GM19467 (cell line): ENCODE measurements at regions not wholly inside any gene's neighbourhood (a gene's known extent, or its start where the extent isn't known, plus 50 kb on each side); places are given as distances from the start of the nearest gene placed in this dataset.
"Not testable (repeated sequence)": the region's sequence is repeated elsewhere in the genome, so short reads cannot be mapped to it uniquely, and the experiment has no call there.

Experiments used
- ATAC-seq: cut with Tn5 transposase; IDR thresholded peaks from one replicate; pipeline ENCODE4 v1.9.1; 2021; ENCODE audit warnings: mild to moderate bottlenecking, moderate library complexity; ENCODE audit not compliant: unreplicated experiment

GRCh38 chr5:99179206-99179605, 250.4 kb upstream of the CHD1 start:
- ATAC-seq, result no peak

GRCh38 chr5:99177796-99178195, 249.0 kb upstream of the CHD1 start:
- ATAC-seq, result no peak

DNA sequence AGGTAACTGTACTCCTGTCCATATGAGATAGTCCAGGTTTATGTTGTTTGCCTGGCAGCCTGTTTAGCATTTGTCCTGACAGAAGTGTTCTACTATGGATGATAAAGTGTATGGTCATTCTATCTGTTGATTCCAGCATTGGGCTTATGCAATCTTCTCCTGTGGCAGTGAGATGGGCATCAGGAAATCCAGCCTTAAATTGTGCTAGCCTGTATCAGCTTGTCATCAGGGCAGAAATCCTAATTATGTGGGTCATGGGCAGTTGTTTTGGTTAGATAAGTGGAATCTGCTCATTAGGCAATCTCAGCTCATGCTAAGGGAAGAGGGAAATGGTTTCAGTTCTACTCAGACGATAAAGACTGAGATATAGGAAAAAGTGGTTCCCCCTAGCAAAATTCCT, 247.4 kb upstream of the CHD1 start:
- no peak for ATAC-seq

GRCh38 chr5:99169309-99169708, 240.5 kb upstream of the CHD1 start:
- ATAC-seq, result no peak

- ATAC-seq, result not testable (repeated sequence)
These were observed 232.7 kb upstream of the CHD1 start for GRCh38 chr5:99161538-99161937.

DNA sequence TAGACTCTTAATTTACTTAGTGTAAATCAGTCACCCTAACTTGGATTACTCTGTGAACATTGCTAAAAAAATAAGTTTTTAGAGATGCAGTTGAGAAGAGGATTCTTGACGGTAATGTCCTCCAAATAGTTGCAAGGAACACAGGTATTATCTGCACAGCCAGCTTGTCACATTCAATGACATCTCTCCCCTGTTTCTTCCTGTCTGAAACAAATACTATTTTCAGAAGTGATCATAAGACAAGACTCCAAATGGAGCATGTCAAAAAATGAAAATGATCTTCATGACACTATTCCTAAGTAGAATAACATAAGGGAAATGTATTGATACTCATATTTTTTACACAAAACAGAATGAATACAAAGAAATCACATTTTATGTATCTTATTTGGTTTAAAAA, 227.9 kb upstream of the CHD1 start:
- ATAC-seq, result no peak

DNA sequence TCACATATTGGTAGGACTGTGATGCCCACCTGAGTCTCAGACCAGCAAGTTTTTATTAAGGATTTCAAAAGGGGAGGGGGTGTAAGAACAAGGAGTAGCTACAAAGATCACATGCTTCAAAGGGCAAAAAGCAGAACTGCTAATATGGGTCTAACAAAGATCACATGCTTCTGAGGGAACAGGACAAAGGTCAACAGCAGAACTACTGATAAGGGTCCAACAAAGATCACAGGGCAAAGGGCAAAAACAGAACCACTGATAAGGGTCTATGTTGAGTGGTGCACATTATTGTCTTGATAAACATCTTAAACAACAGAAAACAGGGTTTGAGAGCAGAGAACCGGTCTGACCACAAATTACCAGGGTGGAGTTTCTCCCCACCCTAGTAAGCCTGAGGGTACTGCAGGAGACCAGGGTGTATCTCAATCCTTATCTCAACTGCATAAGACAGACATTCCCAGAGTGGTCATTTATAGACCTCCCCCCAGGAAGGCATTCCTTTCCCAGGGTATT, 214.5 kb upstream of the CHD1 start:
- ATAC-seq, result not testable (repeated sequence)

GRCh38 chr5:99141534-99142128, 212.8 kb upstream of the CHD1 start:
- no peak for ATAC-seq

GRCh38 chr5:99138911-99139310, 210.1 kb upstream of the CHD1 start:
- ATAC-seq, result no peak

DNA sequence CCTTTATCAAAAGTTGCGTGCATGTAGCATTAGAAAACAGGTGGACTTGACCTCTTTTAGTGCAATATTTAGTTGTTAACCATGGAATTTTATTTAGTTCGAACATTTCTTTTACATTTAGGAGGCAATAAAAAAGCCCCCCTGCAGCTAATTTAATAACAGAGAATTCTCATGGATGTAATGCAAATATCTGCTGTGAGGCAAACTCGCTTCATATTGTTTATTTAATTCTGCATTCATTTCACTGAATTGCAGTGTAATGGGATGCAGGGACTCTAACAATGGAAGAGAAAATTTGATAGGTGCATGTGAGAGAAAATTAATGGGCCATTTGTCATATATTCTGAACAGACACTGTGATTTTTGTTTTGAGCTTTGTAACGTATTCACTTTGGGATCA, 205.1 kb upstream of the CHD1 start:
- ATAC-seq, result no peak

DNA sequence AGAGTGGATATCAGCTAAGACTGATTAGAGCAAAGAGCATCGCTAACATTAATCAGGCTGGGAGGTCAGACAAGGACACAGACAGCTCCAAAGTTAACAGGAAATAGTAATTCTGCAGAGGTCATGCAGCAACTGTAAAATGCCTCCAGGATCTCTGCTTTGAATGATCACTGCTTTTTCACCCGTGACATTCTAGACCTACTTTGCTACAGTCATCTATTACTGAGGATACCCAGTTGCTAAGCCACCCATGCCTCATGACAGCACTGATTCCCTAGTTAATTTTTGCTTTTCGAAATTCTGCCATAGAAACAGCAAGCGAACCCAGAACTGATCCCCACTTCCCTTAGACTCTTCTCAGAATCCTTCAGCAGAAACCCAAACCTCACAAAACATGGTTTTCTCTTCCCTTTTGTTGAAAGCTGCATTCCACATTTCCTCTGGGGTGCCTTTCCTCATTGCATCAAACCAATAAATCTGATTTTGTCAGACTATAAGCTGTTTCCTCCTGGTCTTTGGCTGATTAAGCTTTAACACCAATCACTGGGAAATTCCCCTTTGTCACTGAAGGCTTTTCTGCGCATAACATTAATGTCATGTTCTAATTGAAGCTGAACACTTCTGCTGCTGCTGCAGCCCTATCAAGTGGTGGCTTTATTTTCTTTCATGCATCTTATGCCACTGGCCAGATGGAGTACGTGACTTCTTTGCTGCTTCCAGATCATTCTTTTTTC, 201.1 kb upstream of the CHD1 start:
- no peak for ATAC-seq

GRCh38 chr5:99122976-99123375, 194.2 kb upstream of the CHD1 start:
- ATAC-seq, result no peak

DNA sequence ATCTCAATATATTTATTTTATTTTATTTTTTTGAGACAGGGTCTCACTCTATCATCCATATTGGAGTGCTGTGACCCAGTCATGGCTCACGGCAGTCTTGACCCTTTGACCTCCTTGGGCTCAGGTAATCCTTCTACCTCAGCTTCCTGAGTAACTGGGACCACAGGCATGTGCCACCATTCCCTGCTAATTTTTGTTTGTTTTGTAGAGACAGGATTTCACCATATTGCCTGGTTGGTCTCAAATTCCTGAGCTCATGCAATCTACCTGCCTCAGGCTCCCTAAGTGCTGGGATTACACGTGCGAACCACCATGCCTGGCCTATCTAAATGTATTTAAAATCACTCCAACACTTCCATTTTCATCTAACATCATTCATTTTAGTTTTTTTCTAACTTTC, 190.5 kb upstream of the CHD1 start:
- ATAC-seq, result no peak

DNA sequence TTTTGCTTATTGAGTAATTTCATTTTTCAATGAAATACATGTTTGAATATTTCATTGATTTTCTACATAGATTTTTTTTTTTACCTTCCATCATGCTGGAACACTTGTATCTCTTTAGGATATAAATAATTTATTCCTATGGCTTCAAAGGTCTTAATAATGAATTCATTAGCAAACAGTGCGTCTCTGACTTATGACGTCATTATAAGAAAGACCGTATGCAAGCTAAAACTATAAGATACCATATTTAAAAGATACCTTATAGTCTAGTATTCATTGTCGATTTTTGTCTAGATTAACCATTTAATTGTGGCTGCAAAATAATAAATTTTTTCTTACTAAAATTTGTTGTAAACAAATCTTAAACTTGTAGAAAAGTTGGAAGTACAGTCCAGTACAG, 187.7 kb upstream of the CHD1 start:
- no peak for ATAC-seq

DNA sequence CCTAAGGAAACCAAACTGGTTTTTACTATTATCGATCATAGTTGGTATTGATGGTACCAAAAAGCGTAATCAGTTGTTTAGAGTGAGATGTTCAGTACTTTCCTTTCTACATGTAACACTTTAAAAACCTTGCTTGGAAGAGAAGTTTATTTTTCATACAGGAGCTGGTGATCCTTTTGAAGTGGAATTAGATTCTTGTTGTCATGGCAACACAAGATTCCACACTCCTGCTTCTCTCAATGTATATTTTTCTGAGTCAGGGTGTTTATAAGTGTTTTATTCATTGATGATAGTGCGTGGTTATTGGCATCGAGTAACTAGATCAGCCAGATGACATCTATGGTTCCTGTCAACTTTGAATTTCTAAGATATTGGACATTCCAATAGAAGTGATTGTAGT, 181.1 kb upstream of the CHD1 start:
- ATAC-seq, result no peak

GRCh38 chr5:99105216-99105615, 176.4 kb upstream of the CHD1 start:
- no peak for ATAC-seq

DNA sequence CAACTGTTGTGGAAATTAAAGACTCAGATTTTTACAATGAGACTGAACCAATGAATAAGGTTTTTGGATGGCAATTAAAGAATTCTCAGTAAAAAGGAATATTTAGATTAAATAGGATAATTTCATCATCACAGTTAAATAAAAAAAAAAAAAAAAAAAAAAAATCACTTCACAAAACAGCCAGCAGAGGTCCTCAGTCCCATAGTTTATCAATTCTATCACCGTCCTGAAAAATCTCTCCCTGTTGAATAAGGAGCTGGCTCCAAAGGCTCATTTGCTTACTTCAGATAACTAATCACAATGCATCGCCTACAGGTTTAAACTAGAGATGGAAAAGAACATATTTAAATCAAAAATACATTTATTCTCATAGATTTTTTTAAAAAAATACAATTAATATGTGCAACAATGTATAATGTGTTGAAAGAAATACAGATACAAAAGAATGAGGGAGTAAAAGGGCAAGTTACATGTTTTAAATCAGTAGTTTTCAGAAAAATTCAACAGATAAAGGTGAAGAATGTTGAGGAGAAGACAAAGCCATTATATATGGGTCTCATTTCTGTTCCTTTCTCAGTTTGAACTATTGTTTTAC, 175.8 kb upstream of the CHD1 start:
- ATAC-seq, result no peak

DNA sequence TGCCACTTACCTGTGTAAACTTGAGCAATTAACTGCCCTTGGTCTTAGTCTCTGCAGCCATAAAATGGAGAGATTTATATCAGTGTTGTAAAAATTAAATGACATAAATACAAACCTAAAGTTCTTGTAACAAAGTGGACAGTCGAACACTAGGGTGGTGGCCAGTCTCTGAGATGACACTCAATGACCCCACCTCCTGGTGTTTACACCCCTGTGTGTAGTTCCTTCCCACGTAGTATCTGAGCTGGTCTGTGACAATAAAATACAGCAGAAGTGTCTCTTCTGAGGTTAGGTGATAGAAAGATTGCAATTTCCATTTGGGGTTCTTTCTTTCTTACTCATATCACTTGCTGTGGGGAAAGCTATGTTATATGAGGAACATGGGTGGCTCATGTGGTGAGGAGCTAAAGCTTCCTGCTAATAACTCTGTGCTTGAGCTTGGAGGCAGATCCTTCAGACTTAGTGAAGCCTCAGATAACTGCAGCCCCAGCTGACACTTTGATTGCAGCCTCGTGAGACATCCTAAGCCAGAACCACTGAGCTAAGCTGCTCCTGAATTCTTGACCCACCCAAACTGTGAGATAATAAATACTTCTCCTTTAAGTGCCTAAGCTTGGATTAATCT, 173.4 kb upstream of the CHD1 start:
- no peak for ATAC-seq

DNA sequence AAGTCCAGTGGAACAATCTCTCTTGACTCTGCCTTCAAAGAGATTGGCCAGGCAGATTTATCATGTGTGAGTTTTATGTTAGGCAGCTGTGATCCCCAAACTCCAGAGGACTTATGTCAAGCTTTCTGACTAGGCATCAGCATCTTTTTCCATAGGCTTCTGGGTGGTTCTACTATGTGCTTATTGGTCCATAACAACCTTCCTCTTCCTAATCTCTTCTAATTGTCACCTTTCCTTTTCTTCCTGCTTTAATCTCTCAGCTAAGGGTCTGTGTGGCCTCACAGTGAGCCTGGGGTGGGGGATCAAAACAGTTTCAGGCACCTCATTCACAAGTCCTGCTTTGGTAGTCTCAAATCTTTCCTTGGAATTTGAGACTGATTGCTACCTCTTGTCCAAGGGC, 170.9 kb upstream of the CHD1 start:
- ATAC-seq, result no peak

GRCh38 chr5:99089822-99090549, 161.2 kb upstream of the CHD1 start:
- ATAC-seq, result no peak

DNA sequence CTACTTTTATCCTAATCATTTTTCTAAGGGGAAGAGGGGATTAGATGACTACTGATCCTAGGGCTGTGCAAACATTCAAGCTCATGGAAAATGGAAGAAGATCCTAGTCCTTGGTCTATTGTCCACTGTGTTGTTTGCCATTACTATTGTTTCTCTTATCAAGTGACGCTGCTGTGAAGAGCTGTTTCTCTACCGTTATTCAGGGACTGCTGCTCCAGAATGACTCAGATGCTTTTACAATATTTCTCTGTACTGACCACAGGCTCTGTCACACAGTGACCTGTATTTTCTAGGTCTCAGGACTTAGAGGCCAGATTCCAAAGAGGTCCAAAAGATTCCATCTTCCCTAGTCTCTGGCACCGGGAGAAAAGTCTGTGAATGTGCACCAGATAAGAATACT, 159.5 kb upstream of the CHD1 start:
- no peak for ATAC-seq
